Erythroblast (primary cell): ENCODE measurements at regions not wholly inside any gene's neighbourhood (a gene's known extent, or its start where the extent isn't known, plus 50 kb on each side); places are given as distances from the start of the nearest gene placed in this dataset.

Experiments used
- DNase-seq, 2 experiments: peaks; one replicate each; lab custom pipeline; 2025; lab: John Stamatoyannopoulos, UW
- GATA1 ChIP-seq: IDR thresholded peaks from 2 replicates; pipeline ENCODE4 v1.6.1; 2011; ENCODE audit warnings: low read depth, mild to moderate bottlenecking, control low read depth, low read length, moderate library complexity
- POLR2A ChIP-seq: IDR thresholded peaks from 2 replicates; pipeline ENCODE4 v1.6.1; 2011; ENCODE audit warnings: mild to moderate bottlenecking, low read length

DNA sequence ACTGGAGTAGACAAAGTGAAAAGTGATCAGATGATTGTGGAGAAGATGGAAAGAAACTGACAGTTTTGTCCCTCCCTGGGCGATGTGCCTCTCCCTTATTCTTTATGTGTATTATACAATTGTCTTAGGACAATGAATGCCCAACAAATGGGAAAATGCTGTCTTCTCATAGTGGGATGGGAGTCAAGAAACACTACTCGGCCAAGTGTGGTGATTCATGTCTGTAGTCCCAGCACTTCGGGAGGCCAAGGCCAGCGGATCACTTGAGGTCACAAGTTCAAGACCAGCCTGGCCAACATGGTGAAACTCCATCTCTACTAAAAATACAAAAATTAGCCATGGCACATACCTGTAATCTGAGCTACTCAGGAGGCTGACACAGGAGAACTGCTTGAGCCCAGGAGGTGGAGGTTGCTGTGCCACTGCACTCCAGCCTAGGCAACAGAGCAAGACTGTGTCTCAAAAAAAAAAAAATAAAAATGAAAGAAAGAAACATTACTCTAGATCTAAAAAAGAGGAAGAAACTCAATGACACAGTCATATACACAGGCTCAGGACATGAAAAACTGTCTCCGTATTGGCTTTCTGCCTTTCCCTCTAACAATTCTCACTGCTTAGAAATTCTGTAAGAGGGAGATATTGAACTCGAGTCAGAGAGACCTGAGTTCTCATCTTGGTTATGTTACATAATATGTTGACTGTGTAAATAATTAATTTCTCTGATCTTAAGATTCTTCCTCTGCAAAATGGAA lies 67.9 kb upstream of the TARS1 start:
- DNase-seq, result no peak
- no peak for TF ChIP-seq POLR2A
- no peak for TF ChIP-seq GATA1

DNA sequence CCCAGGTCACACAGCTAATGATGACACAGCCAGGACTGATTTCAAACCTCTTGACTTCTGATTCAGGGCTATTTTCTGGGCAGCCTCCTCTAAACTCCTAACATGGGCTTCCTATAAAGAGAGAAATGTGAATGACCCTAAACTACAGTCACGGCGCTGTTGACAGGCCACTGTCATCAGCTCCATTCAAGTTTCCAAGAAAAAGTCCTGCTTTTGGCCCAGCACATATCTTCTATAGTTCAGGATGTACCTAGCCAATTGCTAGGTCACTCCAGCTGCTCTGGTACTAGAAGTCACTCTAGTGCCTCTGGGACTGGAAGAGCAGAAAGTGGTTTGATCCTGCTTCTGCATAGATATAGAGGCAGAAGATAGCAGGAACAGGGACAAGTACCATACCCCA lies 64.9 kb upstream of the TARS1 start:
- no peak for TF ChIP-seq GATA1
- TF ChIP-seq POLR2A, result no peak
- DNase-seq, result no peak

DNA sequence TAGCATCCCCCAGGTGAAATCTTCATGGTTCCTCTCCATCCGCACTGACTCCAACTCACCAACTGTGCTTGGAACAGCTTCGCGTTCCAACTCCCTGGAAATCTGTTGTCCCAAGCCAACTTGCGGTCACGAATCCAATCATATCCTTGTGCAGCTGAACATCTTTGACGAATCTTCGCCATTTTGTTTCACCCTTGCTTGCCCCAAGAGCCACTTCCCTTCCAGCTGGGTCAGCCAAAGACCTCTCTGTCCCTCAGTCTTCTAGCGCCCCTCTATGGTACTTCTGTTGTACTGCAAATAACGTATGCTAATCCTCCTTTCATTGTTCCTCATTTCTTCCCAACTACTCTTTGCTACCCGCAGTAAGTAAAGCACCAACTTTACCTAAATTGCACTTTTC lies 61.0 kb upstream of the TARS1 start:
- peak; percentile 12 to 24 for DNase-seq

DNA sequence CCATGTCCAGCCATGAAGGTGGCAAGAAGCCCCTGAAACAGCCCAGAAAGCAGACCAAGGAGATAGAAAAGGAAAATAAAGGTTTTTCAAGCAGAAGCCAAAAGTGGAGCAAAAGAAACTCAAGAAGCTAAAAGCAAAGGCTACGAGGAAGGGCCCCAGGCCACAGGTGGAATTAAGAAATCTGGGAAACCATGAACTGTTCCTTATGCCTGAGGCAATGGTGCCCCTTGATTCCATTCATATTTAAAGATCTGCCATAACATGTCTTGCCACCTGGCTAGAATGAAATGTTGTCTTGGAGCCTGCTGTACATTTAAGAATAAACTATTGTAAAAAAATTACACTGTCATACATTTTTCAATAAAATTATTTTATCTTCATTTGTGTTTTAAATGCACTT lies 59.5 kb upstream of the TARS1 start:
- TF ChIP-seq POLR2A (no peak), GATA1 (no peak)
- no peak for DNase-seq

More for the DNA sequence above, 61.0 kb upstream of the TARS1 start:
- TF ChIP-seq GATA1 (no peak), POLR2A (no peak)
